SIG-M5 (cell line): ENCODE measurements at regions not wholly inside any gene's neighbourhood (a gene's known extent, or its start where the extent isn't known, plus 50 kb on each side); places are given as distances from the start of the nearest gene placed in this dataset.
"Not testable (repeated sequence)": the region's sequence is repeated elsewhere in the genome, so short reads cannot be mapped to it uniquely, and the experiment has no call there.

Source experiments
- DNase-seq: peaks from one replicate; lab custom pipeline; 2025; lab: John Stamatoyannopoulos, UW

DNA sequence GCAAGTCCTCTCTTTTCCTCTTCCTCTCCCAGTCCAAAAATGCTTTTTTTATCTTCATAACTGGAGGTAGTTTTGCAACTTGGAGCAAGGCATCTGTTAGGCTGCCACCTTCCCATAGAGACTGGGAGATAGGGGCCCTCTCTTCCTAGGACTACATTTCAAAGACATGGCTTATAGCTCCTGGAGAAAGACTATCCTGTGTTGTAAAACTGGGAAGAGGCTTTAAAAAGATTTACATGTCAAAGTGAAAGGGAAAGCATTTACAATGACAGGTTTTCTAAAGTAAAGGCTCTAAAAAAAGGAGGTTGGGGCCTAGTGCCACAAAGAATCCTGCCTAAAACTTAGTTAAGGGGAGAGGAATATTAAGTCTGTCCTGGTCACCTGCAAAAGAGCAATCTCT lies 82.2 kb upstream of the SEMA3E start:
- no peak for DNase-seq

DNA sequence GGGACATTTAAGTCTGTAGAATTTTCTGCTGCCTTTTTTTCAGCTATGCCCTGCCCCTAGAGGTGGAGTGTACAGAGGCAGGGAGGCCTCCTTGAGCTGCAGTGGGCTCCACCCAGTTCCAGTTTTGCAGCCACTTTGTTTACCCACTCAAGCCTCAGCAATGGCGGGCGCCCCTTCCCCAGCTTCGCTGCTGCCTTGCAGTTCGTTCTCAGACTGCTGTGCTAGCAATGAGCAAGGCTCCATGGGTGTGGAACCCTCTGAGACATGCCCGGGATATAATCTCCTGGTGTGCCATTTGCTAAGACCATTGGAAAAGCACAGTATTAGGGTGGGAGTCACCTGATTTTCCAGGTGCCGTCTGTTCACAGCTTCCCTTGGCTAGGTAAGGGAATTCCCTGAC lies 68.0 kb upstream of the SEMA3E start:
- not testable (repeated sequence) for DNase-seq

DNA sequence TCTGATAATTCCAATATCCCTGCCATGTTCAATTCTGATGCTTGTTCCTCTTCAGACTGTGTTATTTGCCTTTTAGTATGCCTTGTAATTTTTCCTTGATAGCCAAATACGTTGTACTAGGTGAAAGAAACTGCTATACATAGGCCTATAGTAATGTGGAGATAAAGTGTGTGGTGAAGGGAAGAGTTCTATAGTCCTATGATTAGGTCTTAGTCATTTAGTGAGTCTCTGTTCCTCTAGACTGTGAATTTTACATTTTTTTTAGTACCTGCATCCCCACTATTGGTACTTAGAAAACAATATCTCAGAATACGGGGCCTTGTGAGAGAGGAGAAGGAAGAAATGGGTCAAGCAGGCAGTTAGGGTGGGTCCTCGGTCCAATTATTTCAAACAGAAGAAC lies 59.6 kb upstream of the SEMA3E start:
- no peak for DNase-seq

DNA sequence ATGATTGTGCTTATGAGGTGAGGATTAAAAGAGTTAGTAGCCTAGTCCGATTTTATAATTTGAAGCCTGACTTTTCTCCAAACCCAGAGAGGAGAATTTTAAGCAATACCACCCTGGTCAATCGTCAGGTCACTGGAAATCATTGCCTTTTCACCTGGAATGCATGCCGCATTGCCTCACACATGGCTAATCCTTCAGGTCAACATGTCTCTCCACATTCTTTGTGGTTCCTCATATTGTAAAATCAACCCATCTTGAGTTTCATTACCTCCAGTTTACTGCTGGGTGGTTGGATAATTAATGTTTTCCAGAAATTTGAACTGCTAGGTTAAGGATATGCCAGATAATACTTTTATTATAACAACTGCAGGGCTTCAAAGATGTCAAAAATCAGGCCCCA lies 55.6 kb upstream of the SEMA3E start:
- no peak for DNase-seq

DNA sequence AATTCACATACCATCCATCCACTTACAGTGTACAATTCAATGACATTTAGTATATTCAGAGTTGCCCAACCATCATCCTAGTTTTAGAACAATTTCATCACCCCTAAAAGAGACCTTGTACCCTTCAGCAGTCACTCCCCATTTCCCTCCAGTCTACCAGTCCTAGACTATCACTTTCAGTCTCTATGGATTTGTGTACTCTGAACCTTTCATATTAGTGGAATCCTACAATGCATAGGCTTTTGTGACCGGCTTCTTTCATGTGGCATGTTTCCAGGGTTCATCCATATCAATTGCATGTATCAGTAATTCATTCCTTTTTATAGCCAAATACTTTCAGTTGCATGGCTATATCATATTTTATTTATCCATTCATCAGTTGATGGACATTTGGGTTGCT lies 53.5 kb upstream of the SEMA3E start:
- no peak for DNase-seq

DNA sequence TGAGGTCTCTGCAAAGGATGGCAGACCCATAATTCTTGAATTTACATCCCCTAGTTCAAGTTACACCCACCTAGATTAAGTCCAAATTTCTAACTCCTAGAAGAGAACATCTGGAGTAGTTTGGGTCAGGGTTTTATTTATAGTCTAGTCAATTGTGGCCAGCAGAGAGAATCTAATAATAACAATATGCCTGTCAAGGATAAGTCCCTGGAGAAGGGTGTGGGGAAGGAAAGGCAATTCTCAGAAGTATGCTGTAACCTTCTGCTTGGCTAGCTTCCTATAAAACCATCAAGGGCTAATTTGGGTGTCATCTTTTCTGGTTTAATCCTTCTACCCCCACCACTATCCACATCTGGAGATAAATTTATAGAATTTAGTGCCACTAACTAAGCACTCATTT lies 52.8 kb upstream of the SEMA3E start:
- no peak for DNase-seq
